Brain microvascular endothelial cell (primary cell): ENCODE measurements at regions not wholly inside any gene's neighbourhood (a gene's known extent, or its start where the extent isn't known, plus 50 kb on each side); places are given as distances from the start of the nearest gene placed in this dataset.

ENCODE experiments used
- DNase-seq: peaks from one replicate; pipeline ENCODE4 v3.0.0-alpha.2; 2020
- H3K27ac ChIP-seq: fragments of 250-450 bp; sonication (Bioruptor Pico); 2 replicates; pipeline ENCODE4 v1.5.1; 2020; ENCODE audit warnings: mild to moderate bottlenecking, moderate library complexity
- H3K27me3 ChIP-seq: fragments of 250-450 bp; sonication (Bioruptor Pico); replicated peaks from 2 replicates; pipeline ENCODE4 v1.5.1; 2020; ENCODE audit warnings: mild to moderate bottlenecking
- H3K36me3 ChIP-seq: fragments of 250-450 bp; sonication (Bioruptor Pico); replicated peaks from 2 replicates; pipeline ENCODE4 v1.5.1; 2020; ENCODE audit warnings: mild to moderate bottlenecking
- H3K4me3 ChIP-seq: 2 replicates; pipeline ENCODE4 v1.5.1; 2011; ENCODE audit warnings: low read depth, mild to moderate bottlenecking, control low read depth, low read length, moderate library complexity
- in situ Hi-C: cut with HindIII; loops from 2 replicates; pipeline ENCODE4 v1.10.0; 2017; ENCODE audit warnings: low sequenced_read_pairs, low pct_ligation_motif_present
- TF ChIP-seq, protein P1 (sequence below): IDR thresholded peaks from 2 replicates; pipeline ENCODE4 v1.5.1; 2011; ENCODE audit warnings: low read depth, mild to moderate bottlenecking, moderate library complexity, low read length, control low read depth, inconsistent platforms; ENCODE audit errors: missing control alignments

DNA sequence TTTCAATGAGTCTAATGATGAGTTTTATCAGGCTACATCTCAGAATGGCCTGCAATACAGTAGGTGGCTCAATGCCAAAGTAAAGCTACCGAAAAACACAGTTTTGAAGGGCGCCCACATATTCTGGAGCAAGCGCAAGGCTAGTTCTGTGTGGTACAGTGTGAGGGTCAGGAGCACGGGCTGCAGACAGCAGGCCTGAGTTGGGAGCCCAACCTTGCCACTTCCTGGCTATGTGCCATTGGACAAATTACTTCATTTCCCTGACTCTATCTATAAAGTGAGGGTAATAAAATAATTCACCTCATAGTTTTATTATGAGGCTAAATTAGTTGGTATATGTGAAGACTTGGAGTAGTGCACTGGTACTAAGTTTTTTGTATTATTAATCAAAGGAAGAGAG lies 150.7 kb downstream of the OPN5 start:
- Histone ChIP-seq H3K36me3 (no peaks in the 10 kb centered on the region), H3K27me3 (no peaks in the 10 kb centered on the region), H3K27ac (no peak overlapping the region), H3K4me3 (no peak overlapping the region)
- DNase-seq = no peak
- in situ Hi-C loops = no loop called here
- TF ChIP-seq, protein P1, sequence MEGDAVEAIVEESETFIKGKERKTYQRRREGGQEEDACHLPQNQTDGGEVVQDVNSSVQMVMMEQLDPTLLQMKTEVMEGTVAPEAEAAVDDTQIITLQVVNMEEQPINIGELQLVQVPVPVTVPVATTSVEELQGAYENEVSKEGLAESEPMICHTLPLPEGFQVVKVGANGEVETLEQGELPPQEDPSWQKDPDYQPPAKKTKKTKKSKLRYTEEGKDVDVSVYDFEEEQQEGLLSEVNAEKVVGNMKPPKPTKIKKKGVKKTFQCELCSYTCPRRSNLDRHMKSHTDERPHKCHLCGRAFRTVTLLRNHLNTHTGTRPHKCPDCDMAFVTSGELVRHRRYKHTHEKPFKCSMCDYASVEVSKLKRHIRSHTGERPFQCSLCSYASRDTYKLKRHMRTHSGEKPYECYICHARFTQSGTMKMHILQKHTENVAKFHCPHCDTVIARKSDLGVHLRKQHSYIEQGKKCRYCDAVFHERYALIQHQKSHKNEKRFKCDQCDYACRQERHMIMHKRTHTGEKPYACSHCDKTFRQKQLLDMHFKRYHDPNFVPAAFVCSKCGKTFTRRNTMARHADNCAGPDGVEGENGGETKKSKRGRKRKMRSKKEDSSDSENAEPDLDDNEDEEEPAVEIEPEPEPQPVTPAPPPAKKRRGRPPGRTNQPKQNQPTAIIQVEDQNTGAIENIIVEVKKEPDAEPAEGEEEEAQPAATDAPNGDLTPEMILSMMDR = no peak

- Histone ChIP-seq H3K4me3 (no peak overlapping the region), H3K27me3 (no peaks in the 10 kb centered on the region), H3K36me3 (no peaks in the 10 kb centered on the region), H3K27ac (no peak overlapping the region)
- TF ChIP-seq, protein P1 = no peak
- DNase-seq = no peak
- in situ Hi-C loops = no loop called here
These were observed 142.2 kb downstream of the OPN5 start for GRCh38 chr6:47924001-47924400.

- TF ChIP-seq, protein P1 = no peak
- in situ Hi-C loops = no loop called here
- DNase-seq = no peak
- no peaks in the 10 kb centered on the region for H3K36me3 ChIP-seq
- H3K27ac ChIP-seq = no peak overlapping the region
- H3K27me3 ChIP-seq = no peaks in the 10 kb centered on the region
- H3K4me3 ChIP-seq = no peak overlapping the region
These were observed 140.6 kb downstream of the OPN5 start for GRCh38 chr6:47922391-47922790.

DNA sequence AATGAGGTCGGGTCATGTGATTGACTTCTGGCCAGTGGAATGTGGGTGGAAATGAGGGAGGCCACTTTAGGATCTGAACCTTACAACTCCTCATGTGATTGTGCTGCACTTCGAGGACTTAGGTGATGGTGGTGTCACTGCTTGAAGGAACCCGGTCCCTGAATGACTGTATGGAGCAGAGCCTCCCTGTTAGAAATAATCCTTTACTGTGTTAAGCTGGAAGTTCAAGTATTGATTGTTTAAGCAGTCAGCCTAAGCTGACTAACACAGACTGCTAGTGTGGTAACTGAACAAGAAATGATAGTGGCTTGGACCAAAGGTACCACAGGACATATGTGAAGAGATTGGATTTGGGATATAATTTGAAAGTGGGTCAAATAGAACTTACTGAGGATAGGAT lies 138.0 kb downstream of the OPN5 start:
- in situ Hi-C loops = no loop called here
- no peak for DNase-seq
- TF ChIP-seq, protein P1 = no peak
- Histone ChIP-seq H3K27me3 (no peaks in the 10 kb centered on the region), H3K4me3 (no peak overlapping the region), H3K36me3 (no peaks in the 10 kb centered on the region), H3K27ac (no peak overlapping the region)

- Histone ChIP-seq H3K4me3 (no peak overlapping the region), H3K36me3 (no peaks in the 10 kb centered on the region), H3K27me3 (no peaks in the 10 kb centered on the region), H3K27ac (no peak overlapping the region)
- no peak for DNase-seq
- in situ Hi-C loops = no loop called here
- TF ChIP-seq, protein P1 = no peak
These were observed 136.0 kb downstream of the OPN5 start for GRCh38 chr6:47917811-47918210.

DNA sequence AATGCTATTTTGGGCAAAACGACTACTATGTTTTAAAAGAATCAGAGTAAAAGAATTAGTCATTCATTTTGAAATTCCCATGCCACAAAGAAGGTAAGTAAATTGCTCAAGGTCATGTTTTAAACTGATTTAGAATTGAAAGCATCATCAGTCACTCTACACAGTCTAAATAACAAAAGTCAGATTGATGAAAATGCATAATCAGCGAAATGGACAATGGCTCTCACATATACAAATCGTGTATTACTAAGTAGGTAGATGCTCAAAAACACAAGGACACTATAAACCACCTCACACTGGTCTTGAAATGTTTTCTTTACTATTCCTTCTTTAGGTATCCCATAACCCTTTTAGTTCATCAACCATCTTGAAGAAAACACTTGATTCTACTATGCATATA lies 135.4 kb downstream of the OPN5 start:
- TF ChIP-seq, protein P1 = no peak
- H3K27me3 ChIP-seq = no peaks in the 10 kb centered on the region
- no peaks in the 10 kb centered on the region for H3K36me3 ChIP-seq
- no peak overlapping the region for H3K27ac ChIP-seq
- in situ Hi-C loops = no loop called here
- DNase-seq = no peak
- H3K4me3 ChIP-seq = no peak overlapping the region
